A172 (cell line): ENCODE measurements at regions not wholly inside any gene's neighbourhood (a gene's known extent, or its start where the extent isn't known, plus 50 kb on each side); places are given as distances from the start of the nearest gene placed in this dataset.

Experiments
- DNase-seq: peaks from one replicate; pipeline ENCODE4 v3.0.0-alpha.2; 2015; ENCODE audit warnings: low spot score

DNA sequence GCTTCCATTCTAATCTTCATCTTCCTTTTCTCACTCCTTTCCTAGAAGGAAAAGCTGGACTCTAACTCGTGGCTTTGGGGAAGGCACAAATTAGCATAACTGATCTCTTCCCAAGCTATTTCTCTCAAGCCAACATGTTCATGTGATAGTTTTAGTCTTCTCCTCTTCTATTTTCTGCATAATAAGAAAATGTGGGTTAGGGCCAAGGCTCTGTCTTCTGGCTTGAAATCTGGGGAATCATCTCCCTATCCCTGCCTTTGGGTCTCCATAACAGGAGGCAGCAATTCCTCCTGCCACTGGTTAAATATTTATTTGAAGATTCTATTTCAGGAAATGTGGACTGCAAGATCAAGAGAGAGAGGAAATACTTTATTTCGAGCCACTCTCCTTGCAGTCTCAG is 1669.6 kb downstream of the MAT2B start:
- no peak for DNase-seq

DNA sequence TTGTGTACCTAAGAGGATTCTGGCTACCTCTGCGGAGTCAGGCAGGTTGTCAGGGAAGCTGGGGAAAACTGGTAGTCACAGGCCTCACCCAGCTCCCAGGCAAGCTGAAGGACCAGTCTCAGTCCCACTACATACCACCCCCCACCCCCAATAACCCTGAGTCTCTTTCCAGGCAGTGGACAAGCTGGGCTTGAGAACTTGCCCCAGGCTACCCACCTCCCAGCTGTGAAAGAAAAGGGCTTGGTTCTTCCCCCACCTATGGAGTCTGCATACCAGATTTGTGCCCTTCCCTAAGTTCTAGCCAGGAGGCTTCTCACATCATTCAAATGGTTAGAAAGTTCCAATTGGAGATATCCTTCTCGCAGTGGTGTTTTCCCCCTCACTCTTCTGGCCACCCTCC is 1678.8 kb downstream of the MAT2B start:
- no peak for DNase-seq

- no peak for DNase-seq
Measured at GRCh38 chr5:165185716-165186115, 1680.3 kb downstream of the MAT2B start.

GRCh38 chr5:165187815-165188214 is 1682.4 kb downstream of the MAT2B start:
- no peak for DNase-seq

- no peak for DNase-seq
Measured at GRCh38 chr5:165188556-165189175, 1683.2 kb downstream of the MAT2B start.

DNA sequence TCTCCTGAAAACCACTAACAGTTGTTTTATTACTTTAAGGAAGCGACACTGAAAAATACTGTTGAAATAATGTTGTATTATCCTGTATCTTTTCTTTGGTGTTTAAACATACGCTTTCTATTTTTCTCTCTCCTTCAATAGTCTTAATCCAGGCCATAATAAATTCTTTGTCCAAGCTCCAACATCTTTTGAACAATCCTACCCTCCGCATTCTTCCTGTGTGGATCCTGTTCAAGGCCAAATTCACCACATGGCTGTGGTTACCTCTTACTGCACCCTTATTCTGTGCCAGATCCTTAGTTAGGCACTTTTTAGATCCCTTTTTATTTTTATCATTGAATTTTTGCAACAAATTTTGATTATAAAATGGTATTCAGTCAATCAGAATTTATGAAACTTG is 1691.5 kb downstream of the MAT2B start:
- DNase-seq, result no peak

GRCh38 chr5:165201369-165201768 is 1696.0 kb downstream of the MAT2B start:
- no peak for DNase-seq

GRCh38 chr5:165201771-165202518 is 1696.5 kb downstream of the MAT2B start:
- peak; percentile 25 for DNase-seq

DNA sequence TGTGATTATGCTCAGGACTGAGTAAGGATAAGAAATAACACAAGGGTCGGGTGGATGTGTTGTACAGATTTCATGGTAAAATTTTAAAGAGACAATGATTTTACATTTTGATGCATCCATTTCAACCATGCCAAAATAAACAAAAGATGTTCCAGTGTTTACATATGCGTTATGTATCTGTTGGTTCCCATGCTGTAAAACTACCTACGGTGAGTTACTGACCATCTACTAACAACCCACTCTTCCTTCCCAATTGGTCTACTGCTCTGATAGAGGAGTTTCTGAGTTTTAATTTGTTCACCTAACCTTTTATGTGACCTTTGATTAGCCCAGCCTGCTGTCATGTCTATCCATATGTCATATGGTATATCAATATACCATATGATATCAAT is 1697.1 kb downstream of the MAT2B start:
- DNase-seq, result no peak

GRCh38 chr5:165209101-165209727 is 1703.8 kb downstream of the MAT2B start:
- DNase-seq, result peak; percentile 38

DNA sequence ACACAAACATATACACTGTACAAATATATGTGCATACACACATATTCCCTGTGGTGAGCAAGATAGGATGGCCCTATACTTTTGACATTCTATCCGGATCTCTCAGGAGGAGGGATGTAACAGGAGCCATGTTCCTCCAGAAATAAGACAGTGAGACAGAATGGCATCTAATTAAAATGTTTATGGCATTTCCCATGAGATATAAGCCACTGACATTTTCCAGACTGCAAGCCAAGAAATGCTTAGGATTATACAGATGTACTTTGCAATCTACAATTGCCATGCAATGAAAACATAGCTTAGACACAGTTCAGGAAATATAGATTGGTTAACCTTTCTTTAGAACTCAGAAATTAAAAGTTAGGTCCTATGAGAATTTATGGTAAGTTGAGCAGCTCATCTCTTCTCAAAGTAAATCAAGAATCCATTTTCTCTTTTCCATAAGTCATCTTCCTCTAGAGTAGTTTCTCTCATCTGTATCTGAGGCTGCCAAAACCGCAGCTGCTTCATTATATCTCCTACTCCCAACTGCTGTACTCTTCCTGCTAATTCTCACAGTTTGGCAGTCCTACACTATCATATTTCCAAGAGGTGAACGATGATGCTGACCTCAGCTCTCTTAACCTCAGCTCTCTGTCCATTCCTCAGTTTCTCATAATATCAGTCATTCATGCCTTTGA is 1719.1 kb downstream of the MAT2B start:
- no peak for DNase-seq

GRCh38 chr5:165227515-165227914 is 1722.1 kb downstream of the MAT2B start:
- DNase-seq, result peak; percentile 8

DNA sequence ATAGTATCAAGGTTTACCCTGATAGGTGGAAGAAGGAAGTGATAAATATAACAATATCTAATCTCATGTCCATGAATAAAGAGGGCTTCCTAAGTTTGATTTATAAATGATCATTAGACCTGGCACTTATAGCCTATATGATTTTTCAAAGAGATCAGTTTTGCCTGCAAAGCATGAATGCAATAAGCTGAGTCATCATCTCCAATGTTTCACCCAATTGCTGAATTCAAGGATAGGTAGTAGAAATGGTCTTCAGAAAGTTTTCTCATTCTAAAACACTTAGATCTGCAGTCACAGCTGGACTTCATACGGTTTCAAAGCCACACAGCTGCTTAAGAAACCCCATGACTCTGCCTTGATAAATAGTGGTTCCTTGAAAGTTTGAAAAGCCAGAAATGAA is 1722.8 kb downstream of the MAT2B start:
- no peak for DNase-seq

GRCh38 chr5:165231821-165232508 is 1726.5 kb downstream of the MAT2B start:
- DNase-seq, result no peak

DNA sequence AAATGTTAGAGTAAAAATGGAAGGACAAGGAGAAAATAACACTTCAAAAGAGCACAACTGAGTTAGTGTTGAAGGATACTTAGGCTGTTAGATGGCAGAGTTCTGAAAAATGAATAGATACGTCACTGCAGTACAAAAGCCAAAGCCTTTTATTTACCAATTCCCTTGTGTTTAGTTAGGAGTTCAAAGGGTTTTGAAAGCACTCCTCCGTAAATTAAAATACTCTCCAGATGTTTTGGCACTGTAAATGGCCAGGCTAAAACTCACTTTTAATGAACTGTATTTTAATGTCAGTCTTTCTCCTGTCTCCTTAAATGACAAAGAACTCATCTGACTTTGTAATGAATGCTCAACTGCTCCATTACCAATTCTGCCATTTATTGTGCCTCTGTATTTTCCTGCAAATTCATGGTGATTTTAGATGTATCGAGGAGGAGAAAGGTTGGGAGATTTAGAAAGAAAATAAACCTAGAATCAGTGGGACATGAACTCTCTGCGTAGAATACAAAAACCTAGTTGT is 1727.2 kb downstream of the MAT2B start:
- no peak for DNase-seq

DNA sequence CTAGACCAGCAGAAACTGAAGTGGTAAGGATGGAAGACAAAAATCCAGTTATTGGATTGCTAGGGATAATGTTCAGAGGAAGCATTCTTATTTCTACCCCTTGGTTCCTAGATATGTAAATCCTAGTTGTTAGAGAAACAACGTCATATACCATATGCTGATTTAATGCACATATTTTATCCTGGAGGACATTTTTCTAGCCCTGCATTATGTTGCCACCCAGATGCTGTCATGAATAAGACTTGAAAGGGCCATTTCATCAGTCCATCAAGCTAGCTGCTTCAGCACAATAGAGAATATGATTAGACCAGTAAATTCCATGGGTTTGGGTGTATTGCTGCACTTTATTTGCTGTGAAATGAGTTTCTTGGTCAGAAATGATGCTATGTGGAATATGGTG is 1736.4 kb downstream of the MAT2B start:
- DNase-seq, result no peak

- DNase-seq, result no peak
Measured at GRCh38 chr5:165242646-165243045, 1737.2 kb downstream of the MAT2B start.

- no peak for DNase-seq
Measured at GRCh38 chr5:165244407-165244806, 1739.0 kb downstream of the MAT2B start.

- no peak for DNase-seq
Measured at GRCh38 chr5:165258197-165258771, 1752.9 kb downstream of the MAT2B start.

- no peak for DNase-seq
Measured at GRCh38 chr5:165260426-165260825, 1755.0 kb downstream of the MAT2B start.

- DNase-seq, result no peak
Measured at GRCh38 chr5:165263536-165263935, 1758.1 kb downstream of the MAT2B start.
